HFF-Myc (cell line): ENCODE measurements at regions not wholly inside any gene's neighbourhood (a gene's known extent, or its start where the extent isn't known, plus 50 kb on each side); places are given as distances from the start of the nearest gene placed in this dataset.

Experiments
- DNase-seq: peaks from one replicate; pipeline ENCODE4 v3.0.0-alpha.2; 2011; ENCODE audit warnings: low read depth; ENCODE audit errors: extremely low read depth
- H3K4me3 ChIP-seq: replicated peaks from 2 replicates; pipeline ENCODE4 v1.5.1; 2011; ENCODE audit warnings: low read depth, mild to moderate bottlenecking, control low read depth, low read length
- CTCF ChIP-seq: IDR thresholded peaks from 2 replicates; pipeline ENCODE4 v1.5.1; 2012; ENCODE audit warnings: mild to moderate bottlenecking, low read depth, low read length, control low read depth; ENCODE audit errors: missing control alignments

DNA sequence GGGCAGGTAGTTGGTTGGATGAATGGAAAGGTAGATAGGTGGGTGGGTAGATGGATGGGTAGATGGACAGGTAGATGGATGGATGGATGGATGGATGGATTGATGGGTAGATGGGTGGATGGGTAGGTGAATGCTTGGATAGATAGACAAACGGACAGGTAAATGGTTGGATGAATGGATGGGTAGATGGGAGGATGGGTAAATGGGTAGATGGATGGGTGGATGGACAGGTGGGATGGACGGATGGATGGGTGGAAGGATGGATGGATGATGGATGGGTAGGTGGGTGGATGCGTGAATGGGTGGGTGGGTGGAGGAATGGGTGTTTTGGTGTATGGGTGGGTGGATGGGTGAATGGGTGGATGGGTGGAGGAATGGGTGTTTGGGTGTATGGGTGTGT lies 50.1 kb upstream of the ASAP2 start:
- no peak for DNase-seq
- no peak overlapping the region for H3K4me3 ChIP-seq
- no peak for TF ChIP-seq CTCF

DNA sequence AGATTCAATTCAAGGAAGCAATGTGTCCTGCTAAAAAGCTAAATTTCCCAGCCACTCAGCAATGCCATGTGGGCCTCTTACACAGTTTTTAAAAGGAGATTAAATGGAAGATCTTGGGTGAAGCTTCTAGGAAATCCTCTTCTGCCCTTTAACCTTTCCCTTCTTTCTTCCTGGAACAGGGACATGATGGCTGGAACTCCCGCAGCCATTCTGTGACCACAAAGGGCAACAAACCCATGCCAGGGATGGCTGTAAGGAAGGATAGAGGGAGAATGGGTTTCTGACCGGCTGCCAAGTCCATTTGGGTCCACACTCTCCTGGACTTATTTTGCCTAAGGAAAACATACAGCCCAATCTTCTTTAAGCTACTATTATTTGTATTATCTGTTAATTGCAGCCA lies 52.6 kb upstream of the ASAP2 start:
- no peak for TF ChIP-seq CTCF
- no peak for DNase-seq
- no peak overlapping the region for H3K4me3 ChIP-seq

DNA sequence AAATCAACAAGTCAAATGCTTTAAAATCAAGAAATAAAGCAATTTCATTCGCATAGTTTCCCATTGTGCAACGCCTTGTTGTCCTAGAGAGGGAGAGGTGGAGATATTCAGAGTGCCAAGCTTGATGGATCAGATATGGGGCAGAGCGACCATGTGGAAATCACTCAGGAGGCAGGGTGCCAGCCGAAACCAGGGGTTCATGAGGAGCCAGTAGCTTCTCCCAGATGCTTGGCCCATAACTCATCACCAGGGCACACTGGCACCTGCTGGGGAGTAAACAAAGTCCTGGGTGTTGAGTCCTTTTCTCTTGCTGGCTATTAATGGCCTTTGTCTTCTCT lies 53.0 kb upstream of the ASAP2 start:
- DNase-seq, result no peak
- TF ChIP-seq CTCF, result no peak
- no peak overlapping the region for H3K4me3 ChIP-seq

- no peak for TF ChIP-seq CTCF
- H3K4me3 ChIP-seq, result no peak overlapping the region
- DNase-seq, result no peak
These were observed 53.5 kb upstream of the ASAP2 start for GRCh38 chr2:9152975-9153642.

DNA sequence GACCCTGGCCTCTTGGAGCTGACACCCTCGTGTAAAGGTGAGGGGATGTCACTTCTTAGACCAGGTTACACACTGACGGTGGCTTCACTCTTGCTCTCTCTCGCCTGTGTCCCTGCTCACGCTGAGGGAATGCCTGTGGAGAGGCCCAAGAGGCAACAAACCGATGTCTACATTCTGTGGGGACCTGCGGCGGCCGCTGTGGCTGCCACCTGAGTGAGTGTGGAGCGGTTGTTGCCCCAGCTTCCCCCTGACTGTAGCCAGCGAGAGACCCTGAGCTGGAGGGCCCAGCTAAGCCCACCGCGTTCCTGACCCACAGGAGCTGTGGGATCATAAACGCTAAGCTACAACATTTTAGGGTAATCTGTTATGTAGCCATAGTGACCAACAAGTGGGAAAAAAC lies 55.7 kb upstream of the ASAP2 start:
- DNase-seq, result no peak
- no peak overlapping the region for H3K4me3 ChIP-seq
- no peak for TF ChIP-seq CTCF

GRCh38 chr2:9150568-9150900 lies 56.1 kb upstream of the ASAP2 start:
- no peak for TF ChIP-seq CTCF
- H3K4me3 ChIP-seq, result no peak overlapping the region
- no peak for DNase-seq

- DNase-seq, result no peak
- TF ChIP-seq CTCF, result no peak
- H3K4me3 ChIP-seq, result no peak overlapping the region
These were observed 56.7 kb upstream of the ASAP2 start for GRCh38 chr2:9149726-9150567.
